ENCODE measurements at regions not wholly inside any gene's neighbourhood (a gene's known extent, or its start where the extent isn't known, plus 50 kb on each side); places are given as distances from the start of the nearest gene placed in this dataset.
"Not testable (repeated sequence)": the region's sequence is repeated elsewhere in the genome, so short reads cannot be mapped to it uniquely, and the experiment has no call there.

DNA sequence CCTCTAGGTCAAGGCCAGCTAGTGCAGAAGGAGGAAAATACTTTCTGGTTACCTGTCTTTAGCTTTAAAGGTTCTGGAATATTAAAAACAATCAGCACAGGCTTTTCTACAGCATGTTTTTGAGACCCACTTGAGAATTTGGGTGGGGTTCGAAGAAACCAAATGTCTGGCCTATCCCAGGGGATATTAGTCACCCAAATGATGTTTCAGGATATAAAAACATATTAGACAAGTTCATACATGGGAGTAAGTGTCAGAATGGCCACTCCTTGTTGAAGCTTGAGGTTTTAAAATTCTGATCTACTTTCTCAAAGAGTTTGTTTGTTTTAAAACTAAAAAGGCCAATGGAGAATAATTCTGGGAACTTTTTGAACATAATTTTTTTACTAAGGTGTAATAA is 158.6 kb upstream of the DLX2 start:
- no peak overlapping the region for H3K27ac ChIP-seq (ENCODE audit: low read depth, low read length)
- H3K4me3 ChIP-seq (ENCODE audit: low read depth, low read length) = no peak overlapping the region
- no peaks in the 10 kb centered on the region for H3K27me3 ChIP-seq (ENCODE audit: control insufficient read depth, insufficient read depth, low read length)
- H3K4me1 ChIP-seq (ENCODE audit: control insufficient read depth, insufficient read depth, low read length) = peaks cover 21% of the 10 kb centered on the region
- H3K9ac ChIP-seq (ENCODE audit: low read depth, low read length) = no peak overlapping the region
- H3K36me3 ChIP-seq (ENCODE audit: control insufficient read depth, insufficient read depth, low read length) = no peaks in the 10 kb centered on the region
- H3K9me3 ChIP-seq (ENCODE audit: control insufficient read depth, insufficient read depth, low read length) = no peaks in the 10 kb centered on the region

DNA sequence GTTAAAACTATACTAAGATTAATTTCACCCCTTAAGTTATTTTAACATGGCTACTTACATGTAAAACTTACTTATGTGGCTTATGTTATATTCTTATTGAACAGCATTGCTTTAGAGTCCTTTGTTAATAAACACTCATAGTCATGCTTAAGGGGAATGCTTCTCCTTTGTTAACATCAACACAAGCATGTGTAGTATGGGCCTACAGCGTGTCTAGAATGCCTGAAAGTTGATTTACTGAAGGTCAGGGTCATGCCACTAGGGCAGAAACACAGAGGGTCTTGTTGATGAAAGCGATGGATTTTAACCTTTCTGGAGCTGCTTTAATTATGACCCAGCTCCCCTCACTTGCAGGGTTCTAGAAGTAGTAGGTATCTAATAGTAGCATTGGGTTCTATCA is 159.8 kb upstream of the DLX2 start:
- no peak overlapping the region for H3K4me3 ChIP-seq (ENCODE audit: low read depth, low read length)
- H3K27ac ChIP-seq (ENCODE audit: low read depth, low read length) = no peak overlapping the region
- no peaks in the 10 kb centered on the region for H3K36me3 ChIP-seq (ENCODE audit: control insufficient read depth, insufficient read depth, low read length)
- peaks cover 21% of the 10 kb centered on the region for H3K4me1 ChIP-seq (ENCODE audit: control insufficient read depth, insufficient read depth, low read length)
- no peak overlapping the region for H3K9ac ChIP-seq (ENCODE audit: low read depth, low read length)
- no peaks in the 10 kb centered on the region for H3K27me3 ChIP-seq (ENCODE audit: control insufficient read depth, insufficient read depth, low read length)
- no peaks in the 10 kb centered on the region for H3K9me3 ChIP-seq (ENCODE audit: control insufficient read depth, insufficient read depth, low read length)

DNA sequence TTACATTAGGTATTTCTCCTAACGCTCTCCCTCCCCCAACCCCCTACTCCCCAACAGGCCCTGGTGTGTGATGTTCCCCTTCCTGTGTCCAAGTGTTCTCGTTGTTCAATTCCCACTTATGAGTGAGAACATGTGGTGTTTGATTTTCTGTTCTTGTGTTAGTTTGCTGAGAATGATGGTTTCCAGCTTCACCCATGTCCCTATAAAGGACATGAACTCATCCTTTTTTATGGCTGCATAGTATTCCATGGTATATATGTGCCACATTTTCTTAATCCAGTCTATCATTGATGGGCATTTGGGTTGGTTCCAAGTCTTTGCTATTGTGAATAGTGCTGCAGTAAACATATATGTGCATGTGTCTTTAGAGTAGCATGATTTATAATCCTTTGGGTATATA is 162.1 kb upstream of the DLX2 start:
- not testable (repeated sequence) for H3K36me3 ChIP-seq (ENCODE audit: control insufficient read depth, insufficient read depth, low read length); H3K9ac ChIP-seq (ENCODE audit: low read depth, low read length); H3K9me3 ChIP-seq (ENCODE audit: control insufficient read depth, insufficient read depth, low read length); H3K27ac ChIP-seq (ENCODE audit: low read depth, low read length); H3K27me3 ChIP-seq (ENCODE audit: control insufficient read depth, insufficient read depth, low read length); H3K4me3 ChIP-seq (ENCODE audit: low read depth, low read length)
- H3K4me1 ChIP-seq (ENCODE audit: control insufficient read depth, insufficient read depth, low read length) = peaks cover 14% of the 10 kb centered on the region

DNA sequence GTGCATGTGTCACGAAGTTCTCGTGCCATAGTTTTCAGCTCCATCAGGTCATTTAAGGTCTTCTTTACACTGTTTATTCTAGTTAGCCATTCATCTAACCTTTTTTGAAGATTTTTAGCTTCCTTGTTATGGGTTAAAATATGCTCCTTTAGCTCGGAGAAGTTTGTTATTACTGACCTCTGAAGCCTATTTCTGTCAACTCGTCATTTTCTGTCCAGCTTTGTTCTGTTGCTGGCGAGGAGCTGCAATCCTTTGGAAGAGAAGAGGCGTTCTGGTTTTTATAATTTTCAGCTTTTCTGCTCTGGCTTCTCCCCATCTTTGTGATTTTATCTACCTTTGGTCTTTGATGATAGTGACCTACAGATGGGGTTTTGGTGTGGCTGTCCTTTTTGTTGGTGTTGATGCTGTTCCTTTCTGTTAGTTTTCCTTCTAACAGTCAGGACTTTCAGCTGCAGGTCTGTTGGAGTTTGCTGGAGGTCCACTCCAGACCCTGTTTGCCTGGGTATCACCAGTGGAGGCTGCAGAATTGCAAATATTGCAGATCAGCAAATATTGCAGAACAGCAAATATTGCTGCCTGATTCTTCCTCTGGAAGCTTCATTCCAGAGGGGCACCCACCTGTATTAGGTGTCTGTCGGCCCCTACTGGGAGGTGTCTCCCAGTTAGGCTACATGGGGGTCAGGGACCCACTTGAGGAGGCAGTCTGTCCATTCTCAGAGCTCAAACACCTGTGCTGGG is 157.7 kb upstream of the ITGA6 start:
- H3K4me1 ChIP-seq (ENCODE audit: control insufficient read depth, insufficient read depth, low read length) = peaks cover 12% of the 10 kb centered on the region
- not testable (repeated sequence) for H3K27me3 ChIP-seq (ENCODE audit: control insufficient read depth, insufficient read depth, low read length); H3K9me3 ChIP-seq (ENCODE audit: control insufficient read depth, insufficient read depth, low read length); H3K9ac ChIP-seq (ENCODE audit: low read depth, low read length); H3K27ac ChIP-seq (ENCODE audit: low read depth, low read length); H3K36me3 ChIP-seq (ENCODE audit: control insufficient read depth, insufficient read depth, low read length); H3K4me3 ChIP-seq (ENCODE audit: low read depth, low read length)

DNA sequence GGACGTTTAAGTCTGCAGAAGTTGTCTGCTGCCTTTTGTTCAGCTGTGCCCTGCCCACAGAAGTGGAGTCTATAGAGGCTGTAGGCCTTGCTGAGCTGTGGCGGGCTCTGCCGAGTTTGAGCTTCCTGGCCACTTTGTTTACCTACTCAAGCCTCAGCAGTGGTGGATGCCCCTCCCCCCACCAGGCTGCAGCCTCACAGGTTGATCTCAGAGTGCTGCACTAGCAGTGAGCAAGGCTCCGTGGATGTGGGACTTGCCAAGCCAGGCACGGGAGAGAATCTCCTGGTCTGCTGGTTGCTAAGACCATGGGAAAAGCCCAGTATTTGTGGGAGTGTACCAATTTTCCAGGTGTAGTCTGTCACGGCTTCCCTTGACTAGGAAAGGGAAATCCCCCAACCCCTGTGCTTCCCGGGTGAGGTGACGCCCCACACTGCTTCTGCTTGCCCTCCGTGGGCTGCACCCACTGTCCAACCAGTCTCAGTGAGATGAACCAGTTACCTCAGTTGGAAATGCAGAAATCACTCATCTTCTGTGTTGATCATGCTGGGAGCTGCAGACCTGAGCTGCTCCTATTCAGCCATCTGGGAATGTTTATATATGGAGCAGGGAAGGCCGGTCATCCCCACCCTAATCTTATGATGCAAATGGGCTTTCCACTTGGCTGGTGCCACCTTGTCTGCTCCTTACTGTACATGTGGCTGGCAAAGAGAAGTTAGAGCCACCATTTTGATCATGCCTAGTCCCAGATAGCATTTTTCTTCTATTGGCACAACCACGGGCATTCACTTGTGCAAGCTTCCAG is 156.9 kb upstream of the ITGA6 start:
- Histone ChIP-seq H3K27me3 (ENCODE audit: control insufficient read depth, insufficient read depth, low read length) (no peaks in the 10 kb centered on the region), H3K27ac (ENCODE audit: low read depth, low read length) (no peak overlapping the region), H3K9ac (ENCODE audit: low read depth, low read length) (no peak overlapping the region), H3K9me3 (ENCODE audit: control insufficient read depth, insufficient read depth, low read length) (no peaks in the 10 kb centered on the region), H3K4me3 (ENCODE audit: low read depth, low read length) (no peak overlapping the region), H3K4me1 (ENCODE audit: control insufficient read depth, insufficient read depth, low read length) (peaks cover 12% of the 10 kb centered on the region), H3K36me3 (ENCODE audit: control insufficient read depth, insufficient read depth, low read length) (no peaks in the 10 kb centered on the region)

DNA sequence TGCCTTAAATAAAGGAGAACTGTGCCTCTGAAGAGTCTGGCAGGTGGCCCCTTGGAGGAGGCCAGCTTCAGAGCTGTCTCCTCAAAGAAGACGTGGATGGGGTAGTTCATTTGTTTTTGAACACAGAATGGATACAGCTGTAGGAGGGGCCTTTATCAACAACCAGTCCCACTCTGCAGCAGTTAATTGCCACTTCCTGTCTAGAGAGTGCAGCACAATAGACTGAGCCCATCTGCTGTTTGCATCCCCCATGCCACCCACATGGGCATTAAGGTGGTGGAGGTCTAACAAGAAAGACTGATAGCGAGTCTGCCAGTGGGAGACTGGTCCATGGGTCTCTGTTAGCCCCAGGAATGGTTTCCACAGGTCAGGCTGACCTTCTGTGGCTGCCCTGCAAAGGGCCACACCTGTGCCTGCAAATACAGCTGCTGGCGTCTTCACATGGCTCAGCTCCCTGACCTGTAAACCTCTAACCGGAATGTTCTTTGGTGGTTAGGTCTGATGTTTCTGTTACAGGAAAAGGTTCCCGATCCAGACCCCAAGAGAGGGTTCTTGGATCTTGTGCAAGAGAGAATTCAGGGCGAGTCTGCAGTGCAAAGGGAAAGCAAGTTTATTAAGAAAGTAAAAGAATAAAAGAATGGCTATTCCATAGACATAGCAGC is 153.3 kb upstream of the ITGA6 start:
- no peak overlapping the region for H3K4me3 ChIP-seq (ENCODE audit: low read depth, low read length)
- peaks cover 7% of the 10 kb centered on the region; the same call in 1 of the 2 replicates for H3K9me3 ChIP-seq (ENCODE audit: control insufficient read depth, insufficient read depth, low read length)
- H3K36me3 ChIP-seq (ENCODE audit: control insufficient read depth, insufficient read depth, low read length) = no peaks in the 10 kb centered on the region
- no peak overlapping the region for H3K27ac ChIP-seq (ENCODE audit: low read depth, low read length)
- H3K9ac ChIP-seq (ENCODE audit: low read depth, low read length) = no peak overlapping the region
- H3K4me1 ChIP-seq (ENCODE audit: control insufficient read depth, insufficient read depth, low read length) = peaks cover 12% of the 10 kb centered on the region
- H3K27me3 ChIP-seq (ENCODE audit: control insufficient read depth, insufficient read depth, low read length) = no peaks in the 10 kb centered on the region

DNA sequence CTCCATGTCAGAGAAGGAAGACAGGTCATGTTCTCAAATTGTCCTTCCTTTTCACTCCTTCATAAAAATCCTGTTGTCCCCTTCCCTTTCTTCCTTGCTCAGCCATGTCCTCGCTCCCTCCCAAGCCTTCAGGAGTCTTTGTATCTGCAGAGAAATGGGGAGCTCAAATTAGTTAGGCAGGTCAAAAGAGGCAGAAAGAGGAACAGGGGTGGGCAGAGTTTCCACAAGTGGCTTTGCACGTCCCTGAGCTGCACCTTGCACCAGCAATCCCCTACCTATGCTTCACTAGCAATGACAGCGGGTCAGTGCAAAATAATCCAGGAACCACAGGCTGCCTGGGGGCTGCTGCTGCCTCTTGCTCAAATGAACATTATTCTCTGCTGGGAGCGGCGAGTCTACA is 152.1 kb upstream of the ITGA6 start:
- H3K27me3 ChIP-seq (ENCODE audit: control insufficient read depth, insufficient read depth, low read length) = no peaks in the 10 kb centered on the region
- no peak overlapping the region for H3K9ac ChIP-seq (ENCODE audit: low read depth, low read length)
- H3K27ac ChIP-seq (ENCODE audit: low read depth, low read length) = no peak overlapping the region
- H3K36me3 ChIP-seq (ENCODE audit: control insufficient read depth, insufficient read depth, low read length) = no peaks in the 10 kb centered on the region
- no peak overlapping the region for H3K4me3 ChIP-seq (ENCODE audit: low read depth, low read length)
- H3K4me1 ChIP-seq (ENCODE audit: control insufficient read depth, insufficient read depth, low read length) = peaks cover 9% of the 10 kb centered on the region
- peaks cover 7% of the 10 kb centered on the region; the same call in 1 of the 2 replicates for H3K9me3 ChIP-seq (ENCODE audit: control insufficient read depth, insufficient read depth, low read length)

DNA sequence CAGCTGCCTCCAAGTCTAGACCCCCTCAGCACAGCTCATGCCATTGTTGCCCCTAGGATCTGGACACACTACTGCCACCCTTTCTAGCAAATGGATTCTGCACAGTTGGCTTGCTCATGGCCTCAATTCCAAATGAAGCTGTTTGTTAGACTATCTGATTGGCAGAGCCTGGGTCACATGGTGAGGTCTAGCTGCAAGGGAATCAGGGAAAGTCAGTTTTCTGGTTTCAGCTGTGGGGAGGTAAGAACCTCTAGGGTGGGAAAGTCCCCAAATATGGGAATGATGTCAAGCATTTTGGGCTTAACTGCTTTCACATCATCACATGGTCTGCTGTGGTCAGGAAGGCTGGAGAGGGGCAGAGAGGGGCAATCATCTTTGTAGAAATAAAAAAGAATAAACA is 150.4 kb upstream of the ITGA6 start:
- H3K27ac ChIP-seq (ENCODE audit: low read depth, low read length) = no peak overlapping the region
- H3K27me3 ChIP-seq (ENCODE audit: control insufficient read depth, insufficient read depth, low read length) = no peaks in the 10 kb centered on the region
- H3K9ac ChIP-seq (ENCODE audit: low read depth, low read length) = no peak overlapping the region
- no peaks in the 10 kb centered on the region for H3K36me3 ChIP-seq (ENCODE audit: control insufficient read depth, insufficient read depth, low read length)
- H3K4me1 ChIP-seq (ENCODE audit: control insufficient read depth, insufficient read depth, low read length) = 0 out of 2 replicates have a peak, but pooled peaks cover 3% of the 10 kb centered on the region
- H3K4me3 ChIP-seq (ENCODE audit: low read depth, low read length) = no peak overlapping the region
- H3K9me3 ChIP-seq (ENCODE audit: control insufficient read depth, insufficient read depth, low read length) = peaks cover 7% of the 10 kb centered on the region; the same call in 1 of the 2 replicates

DNA sequence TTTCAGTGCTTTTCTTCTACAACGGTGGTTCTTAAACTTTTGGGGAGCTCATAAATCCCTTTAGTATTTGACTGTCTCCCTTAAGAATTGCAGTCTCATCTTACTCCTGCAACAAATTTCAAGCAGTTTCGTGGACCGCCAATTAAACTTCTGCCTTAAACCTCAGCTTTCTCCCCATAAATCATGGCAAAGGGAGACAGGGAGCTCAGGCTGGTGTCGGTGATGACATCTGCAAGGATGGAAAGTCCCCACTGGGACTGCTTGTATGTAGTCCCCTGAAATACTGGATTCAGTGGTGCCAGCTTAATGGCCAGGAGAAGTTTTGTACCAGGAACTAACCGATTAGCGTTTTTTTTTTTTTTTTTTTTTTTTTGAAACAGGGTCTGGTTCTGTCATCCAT is 148.7 kb upstream of the ITGA6 start:
- H3K4me3 ChIP-seq (ENCODE audit: low read depth, low read length) = no peak overlapping the region
- H3K9me3 ChIP-seq (ENCODE audit: control insufficient read depth, insufficient read depth, low read length) = peaks cover 7% of the 10 kb centered on the region; the same call in 1 of the 2 replicates
- peaks cover 9% of the 10 kb centered on the region; the same call in 1 of the 2 replicates for H3K4me1 ChIP-seq (ENCODE audit: control insufficient read depth, insufficient read depth, low read length)
- no peak overlapping the region for H3K9ac ChIP-seq (ENCODE audit: low read depth, low read length)
- H3K36me3 ChIP-seq (ENCODE audit: control insufficient read depth, insufficient read depth, low read length) = no peaks in the 10 kb centered on the region
- no peak overlapping the region for H3K27ac ChIP-seq (ENCODE audit: low read depth, low read length)
- H3K27me3 ChIP-seq (ENCODE audit: control insufficient read depth, insufficient read depth, low read length) = no peaks in the 10 kb centered on the region

DNA sequence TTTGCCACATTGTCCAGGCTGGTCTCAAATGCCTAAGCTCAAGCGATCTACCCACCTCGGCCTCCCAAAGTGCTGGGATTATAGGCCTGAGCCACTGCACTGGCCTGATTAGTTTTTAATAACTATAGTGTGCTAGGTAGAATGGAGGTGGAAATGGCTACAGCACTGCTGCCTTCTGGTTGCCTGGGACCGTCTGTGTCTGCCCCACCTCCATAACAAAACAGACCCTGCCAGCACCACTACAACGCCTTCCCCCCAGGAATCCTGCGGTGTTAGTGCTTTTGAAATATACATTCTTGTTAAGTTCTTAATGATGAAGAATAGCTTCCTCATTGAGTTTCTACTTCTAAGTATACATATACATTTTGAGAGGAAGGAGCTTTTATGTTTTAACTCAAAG is 148.2 kb upstream of the ITGA6 start:
- Histone ChIP-seq H3K27me3 (ENCODE audit: control insufficient read depth, insufficient read depth, low read length) (no peaks in the 10 kb centered on the region), H3K27ac (ENCODE audit: low read depth, low read length) (no peak overlapping the region), H3K4me1 (ENCODE audit: control insufficient read depth, insufficient read depth, low read length) (peaks cover 6% of the 10 kb centered on the region; the same call in 1 of the 2 replicates), H3K36me3 (ENCODE audit: control insufficient read depth, insufficient read depth, low read length) (no peaks in the 10 kb centered on the region), H3K4me3 (ENCODE audit: low read depth, low read length) (no peak overlapping the region), H3K9ac (ENCODE audit: low read depth, low read length) (no peak overlapping the region), H3K9me3 (ENCODE audit: control insufficient read depth, insufficient read depth, low read length) (peaks cover 7% of the 10 kb centered on the region; the same call in 1 of the 2 replicates)

DNA sequence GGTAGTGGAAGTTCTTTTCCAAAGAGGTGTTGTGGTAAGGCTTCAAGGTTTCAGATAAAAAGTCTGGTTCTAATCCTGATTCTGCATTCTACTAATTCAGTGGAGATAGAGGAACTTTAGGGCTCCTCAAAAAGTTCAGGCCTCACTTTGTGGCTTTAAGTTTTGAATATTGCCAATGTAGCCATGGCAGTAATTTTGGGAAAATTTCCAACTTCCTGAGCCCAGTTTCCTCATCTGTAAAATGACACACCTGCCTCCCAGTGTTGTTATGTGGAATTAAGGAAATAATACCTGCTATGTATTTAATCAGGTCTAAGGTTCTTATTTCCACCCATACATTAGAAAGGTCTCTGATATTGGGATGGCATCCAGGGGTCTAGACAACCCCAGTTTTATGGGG is 147.6 kb upstream of the ITGA6 start:
- Histone ChIP-seq H3K9ac (ENCODE audit: low read depth, low read length) (no peak overlapping the region), H3K36me3 (ENCODE audit: control insufficient read depth, insufficient read depth, low read length) (no peaks in the 10 kb centered on the region), H3K27me3 (ENCODE audit: control insufficient read depth, insufficient read depth, low read length) (no peaks in the 10 kb centered on the region), H3K9me3 (ENCODE audit: control insufficient read depth, insufficient read depth, low read length) (peaks cover 7% of the 10 kb centered on the region; the same call in 1 of the 2 replicates), H3K27ac (ENCODE audit: low read depth, low read length) (no peak overlapping the region), H3K4me1 (ENCODE audit: control insufficient read depth, insufficient read depth, low read length) (peaks cover 11% of the 10 kb centered on the region), H3K4me3 (ENCODE audit: low read depth, low read length) (no peak overlapping the region)
